ENCODE measurements at regions not wholly inside any gene's neighbourhood (a gene's known extent, or its start where the extent isn't known, plus 50 kb on each side); places are given as distances from the start of the nearest gene placed in this dataset.

DNA sequence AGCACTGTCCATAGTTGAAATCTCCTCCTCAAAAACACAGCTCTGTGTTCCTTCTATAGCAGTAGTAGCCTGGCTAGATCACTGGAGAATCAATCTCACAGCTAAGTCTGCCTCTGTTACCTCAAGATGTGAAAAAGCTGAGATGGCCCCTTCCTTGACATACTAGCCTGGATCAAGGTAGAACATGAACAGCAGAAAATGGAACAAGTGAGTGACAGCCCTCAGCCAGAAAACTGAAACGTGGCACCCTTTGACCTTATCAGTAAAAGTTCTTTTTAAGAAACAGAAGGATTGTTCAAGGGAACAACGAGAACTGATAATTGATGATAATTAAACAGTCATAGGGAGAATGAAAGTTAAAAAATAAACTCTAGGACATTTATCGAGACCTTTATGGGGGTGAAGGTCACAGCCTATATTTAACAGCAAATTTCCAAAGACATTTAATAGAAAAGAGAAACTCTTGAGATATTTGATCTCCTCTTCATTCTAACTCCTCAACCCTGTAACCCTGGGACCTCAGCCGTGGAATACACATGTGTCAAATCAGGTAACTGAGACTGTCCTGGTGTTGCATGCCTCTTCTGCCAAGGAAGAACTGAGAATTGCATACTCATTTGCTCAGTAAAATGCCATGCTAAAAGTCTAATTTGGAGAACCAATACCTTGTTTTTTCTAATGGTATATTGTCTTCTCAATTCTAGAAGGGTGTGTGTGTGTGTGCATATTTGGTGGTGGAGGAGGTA, 258.0 kb upstream of the ATP2B1 start:
- TF ChIP-seq GATA2 (IDR thresholded peaks at IDR 0.05; ENCODE audit: low read depth, low read length), result no peak
- TF ChIP-seq GATA3 (IDR thresholded peaks at IDR 0.05; ENCODE audit: low read depth, low read length), result no peak

GRCh38 chr12:89965993-89966392, 257.4 kb upstream of the ATP2B1 start:
- TF ChIP-seq GATA2 (IDR thresholded peaks at IDR 0.05; ENCODE audit: low read depth, low read length), result no peak
- TF ChIP-seq GATA3 (IDR thresholded peaks at IDR 0.05; ENCODE audit: low read depth, low read length), result no peak

- TF ChIP-seq GATA2 (IDR thresholded peaks at IDR 0.05; ENCODE audit: low read depth, low read length) (no peak), GATA3 (IDR thresholded peaks at IDR 0.05; ENCODE audit: low read depth, low read length) (no peak)
These were observed 254.0 kb upstream of the ATP2B1 start for GRCh38 chr12:89962648-89963047.

GRCh38 chr12:89960607-89961394, 252.2 kb upstream of the ATP2B1 start:
- no peak for TF ChIP-seq GATA3 (IDR thresholded peaks at IDR 0.05; ENCODE audit: low read depth, low read length)
- TF ChIP-seq GATA2 (IDR thresholded peaks at IDR 0.05; ENCODE audit: low read depth, low read length), result no peak

DNA sequence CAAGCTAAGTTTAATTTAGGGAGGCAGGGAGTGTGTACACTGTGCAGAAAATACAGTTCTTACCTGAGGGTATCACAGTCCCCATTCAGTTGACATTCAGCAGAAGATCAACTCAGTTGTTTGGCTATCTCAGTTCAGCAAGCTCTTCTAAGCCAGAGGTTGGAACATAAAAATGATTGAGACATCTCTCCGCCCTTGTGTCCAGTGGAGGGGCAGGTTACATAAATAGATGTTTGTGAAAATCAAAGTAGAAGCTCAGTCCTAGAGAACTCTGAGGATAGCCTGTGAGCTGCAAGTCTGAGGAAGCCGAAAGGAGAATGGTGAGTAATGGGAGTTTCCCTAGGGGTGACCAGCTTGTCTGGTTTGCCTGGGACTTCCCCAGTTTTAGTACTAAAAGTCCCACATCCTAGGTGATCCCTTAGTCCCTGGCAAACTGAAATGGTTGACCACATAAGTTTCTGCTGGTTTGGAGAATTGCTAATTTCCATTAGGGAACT, 251.4 kb upstream of the ATP2B1 start:
- TF ChIP-seq GATA2 (IDR thresholded peaks at IDR 0.05; ENCODE audit: low read depth, low read length), result no peak
- no peak for TF ChIP-seq GATA3 (IDR thresholded peaks at IDR 0.05; ENCODE audit: low read depth, low read length)

DNA sequence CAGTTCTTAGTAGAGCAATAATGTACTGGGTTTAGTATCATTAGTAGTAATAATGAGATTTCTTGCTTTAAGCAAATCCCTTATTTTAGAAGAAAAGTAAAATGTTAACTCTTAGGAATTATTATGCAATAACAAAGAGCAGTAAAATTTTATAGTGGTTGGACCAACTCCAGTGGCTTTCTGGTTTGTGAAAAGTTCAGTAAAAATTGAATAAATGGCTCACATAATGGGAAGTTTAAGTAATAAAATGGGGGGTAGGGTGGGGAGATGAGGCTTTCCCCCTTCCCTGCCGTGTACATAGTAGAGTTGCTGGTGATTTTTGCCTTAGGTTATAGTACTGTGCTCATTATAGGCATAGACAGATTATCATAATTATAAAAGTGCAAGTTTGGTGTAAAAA, 250.5 kb upstream of the ATP2B1 start:
- TF ChIP-seq GATA3 (IDR thresholded peaks at IDR 0.05; ENCODE audit: low read depth, low read length), result no peak
- TF ChIP-seq GATA2 (IDR thresholded peaks at IDR 0.05; ENCODE audit: low read depth, low read length), result no peak

GRCh38 chr12:89954259-89954658, 245.6 kb upstream of the ATP2B1 start:
- TF ChIP-seq GATA2 (IDR thresholded peaks at IDR 0.05; ENCODE audit: low read depth, low read length) (no peak), GATA3 (IDR thresholded peaks at IDR 0.05; ENCODE audit: low read depth, low read length) (no peak)

DNA sequence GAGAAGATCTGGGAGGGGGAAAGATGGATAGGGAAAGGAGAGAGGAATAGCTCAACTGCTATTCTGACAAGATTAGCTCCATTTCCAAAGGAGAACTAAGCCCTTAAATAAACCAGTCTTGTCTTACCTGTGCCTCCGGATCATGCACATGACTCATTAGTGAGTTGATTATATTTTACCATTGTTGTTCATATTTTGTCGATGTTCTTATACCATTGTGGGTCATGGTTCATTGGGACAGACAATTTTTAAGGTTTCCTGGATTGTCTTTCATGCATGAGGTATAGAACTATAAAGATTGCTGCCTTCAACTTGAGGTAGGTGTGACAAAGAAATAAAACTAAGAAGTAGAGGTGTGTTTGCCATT, 243.0 kb upstream of the ATP2B1 start:
- TF ChIP-seq GATA3 (IDR thresholded peaks at IDR 0.05; ENCODE audit: low read depth, low read length), result no peak
- TF ChIP-seq GATA2 (IDR thresholded peaks at IDR 0.05; ENCODE audit: low read depth, low read length), result no peak

- TF ChIP-seq GATA3 (IDR thresholded peaks at IDR 0.05; ENCODE audit: low read depth, low read length), result no peak
- no peak for TF ChIP-seq GATA2 (IDR thresholded peaks at IDR 0.05; ENCODE audit: low read depth, low read length)
These were observed 242.5 kb upstream of the ATP2B1 start for GRCh38 chr12:89951050-89951693.

- TF ChIP-seq GATA3 (IDR thresholded peaks at IDR 0.05; ENCODE audit: low read depth, low read length) (no peak), GATA2 (IDR thresholded peaks at IDR 0.05; ENCODE audit: low read depth, low read length) (no peak)
These were observed 241.8 kb upstream of the ATP2B1 start for GRCh38 chr12:89950421-89950820.

GRCh38 chr12:89949457-89950195, 241.0 kb upstream of the ATP2B1 start:
- TF ChIP-seq GATA3 (IDR thresholded peaks at IDR 0.05; ENCODE audit: low read depth, low read length) (no peak), GATA2 (IDR thresholded peaks at IDR 0.05; ENCODE audit: low read depth, low read length) (no peak)

DNA sequence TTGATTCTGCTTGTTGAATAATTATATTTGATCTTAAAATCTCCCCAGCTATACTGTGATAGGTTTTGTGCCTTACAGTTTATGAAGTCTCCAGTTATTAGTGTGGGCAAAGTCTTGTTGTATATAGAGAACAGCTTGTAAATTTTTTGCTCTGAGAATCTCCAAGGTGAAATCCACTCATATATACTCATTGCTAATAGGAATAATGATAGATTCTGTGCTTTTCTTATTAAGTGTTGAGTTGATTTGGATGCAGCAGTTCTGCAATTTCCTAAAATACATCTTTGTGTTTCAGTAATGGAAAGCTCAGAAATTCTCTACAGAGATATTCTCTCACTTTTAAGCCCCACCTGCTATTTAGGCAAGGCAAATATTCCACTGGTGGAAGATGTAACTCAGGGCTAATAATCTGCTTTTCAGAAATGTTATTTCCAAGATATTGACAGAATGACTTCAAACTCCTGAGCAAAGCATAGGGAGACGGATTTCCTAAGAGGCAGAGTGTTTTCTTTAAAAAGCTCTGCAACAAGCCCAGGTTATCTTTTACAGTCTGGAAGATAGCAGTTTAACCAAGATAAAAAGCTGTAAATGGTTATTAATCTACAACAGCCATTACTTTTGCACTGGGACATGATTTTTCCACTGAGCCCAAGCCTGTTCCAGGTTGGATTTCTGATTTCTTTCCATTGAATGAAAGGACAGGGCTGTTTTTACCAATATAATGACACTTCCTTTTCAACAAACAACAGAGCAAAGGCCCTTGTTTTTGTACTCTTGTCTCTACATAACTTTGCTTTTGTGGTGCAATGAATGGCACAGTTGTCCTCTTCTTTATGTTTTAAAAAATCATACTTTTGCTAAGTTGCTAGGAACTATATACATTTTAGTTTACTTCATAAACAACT, 239.9 kb upstream of the ATP2B1 start:
- TF ChIP-seq GATA3 (IDR thresholded peaks at IDR 0.05; ENCODE audit: low read depth, low read length) (no peak), GATA2 (IDR thresholded peaks at IDR 0.05; ENCODE audit: low read depth, low read length) (no peak)

Data from SH-SY5Y (cell line).